Heart left ventricle (tissue), 16 donors: ENCODE measurements at regions not wholly inside any gene's neighbourhood (a gene's known extent, or its start where the extent isn't known, plus 50 kb on each side); places are given as distances from the start of the nearest gene placed in this dataset.
"Not testable (repeated sequence)": the region's sequence is repeated elsewhere in the genome, so short reads cannot be mapped to it uniquely, and the experiment has no call there.

ENCODE experiments used
- ATAC-seq, 4 donors: fragments of 200-7000 bp; cut with Tn5 transposase; one replicate each; pipeline ENCODE4 v1.9.1; 2020 to 2022; ENCODE audit warnings: moderate library complexity in 4 of 4, mild to moderate bottlenecking in 3 of 4, moderate number of reproducible peaks in 1 of 4
- DNase-seq, 5 donors: peaks; one replicate each; pipeline ENCODE4 v3.0.0-alpha.2; 2020
- H3K27ac ChIP-seq, 12 donors: fragments of 200-600 bp; sonication (generic) in 4 of 12; one replicate each; pipeline versions ENCODE4 v1.5.0 to v1.8.0; 2016 to 2022; ENCODE audit warnings: mild to moderate bottlenecking in 2 of 12
- H3K27me3 ChIP-seq, 9 donors: fragments of 200-600 bp; sonication (generic) in 2 of 9; one replicate each; pipeline versions ENCODE4 v1.5.1 to v1.8.0; 2016 to 2022; ENCODE audit warnings: mild to moderate bottlenecking in 3 of 9
- H3K36me3 ChIP-seq, 9 donors: fragments of 200-600 bp; sonication (generic) in 2 of 9; one replicate each; pipeline versions ENCODE4 v1.5.0 to v1.8.0; 2018 to 2022; ENCODE audit warnings: mild to moderate bottlenecking in 2 of 9
- H3K4me1 ChIP-seq, 12 donors: fragments of 200-600 bp; sonication (generic) in 4 of 12; one replicate each; pipeline versions ENCODE4 v1.5.0 to v1.8.0; 2016 to 2022; ENCODE audit warnings: mild to moderate bottlenecking in 3 of 12
- H3K4me3 ChIP-seq, 12 donors: fragments of 200-600 bp; sonication (generic) in 4 of 12; one replicate each; pipeline versions ENCODE4 v1.5.0 to v1.8.0; 2017 to 2022; ENCODE audit warnings: mild to moderate bottlenecking in 9 of 12, moderate library complexity in 4 of 12
- H3K9me3 ChIP-seq, 12 donors: fragments of 200-600 bp; sonication (generic) in 4 of 12; one replicate each; pipeline versions ENCODE4 v1.5.0 to v1.8.0; 2016 to 2022; ENCODE audit warnings: mild to moderate bottlenecking in 1 of 12
- CTCF ChIP-seq, 12 donors: fragments of 200-600 bp; sonication (generic) in 4 of 12; IDR thresholded peaks; one replicate each; pipeline versions ENCODE4 v1.5.0 to v1.8.0; 2018 to 2022; ENCODE audit warnings: antibody characterized with exemption in 12 of 12, mild to moderate bottlenecking in 5 of 12
- POLR2A ChIP-seq, 2 donors: fragments of 450-650 bp; IDR thresholded peaks; one replicate each; pipeline ENCODE4 v1.6.1; 2017; ENCODE audit warnings: antibody characterized with exemption in 2 of 2, mild to moderate bottlenecking in 2 of 2, moderate library complexity in 2 of 2
- WGBS, 4 donors: extraction: QIAGEN DNeasy Blood & Tissue Kit in 2 of 4; methylation state at CpG; one replicate each; pipeline versions ENCODE4 v1.1.5 to v1.1.7; 2013 to 2018; 5-methylcytosine and 5-hydroxymethylcytosine counted together
- intact Hi-C, 10 donors: fragments of 100-400 bp; cut with DNase I; formaldehyde crosslinking; loops; one replicate each; pipeline versions ENCODE4 v1.11.1 to v1.14.2; 2022
- donor health status: ischemic (EF 13 %, LVEDD 7.1; RV severe dilation, severe dysfunction).
- donor health status: healthy with polysubstance abuse.
- donor health status: DM: no; HTN: yes; CAD: no.
- donor health status: DM: no; HTN: no; CAD: no.
- donor health status: ischemic (EF 25% LVEDD 6.9; RV normal size, moderate dysfunction).
- donor health status: ischemic (EF 25% LVEDD 5.7; RV mildly dilated, moderate dysfunction).
- donor health status: healthy.
- donor health status: DM: yes; HTN: yes; CAD: no.
- donor health status: ischemic (EF 35%, LVEDD 5.7; RV mildly dilated, moderate dysfunction).
- donor health status: nonischemic (EF 11% LVEDD 7.7; RV severe dilation, severe dysfunction).
- donor health status: DM: yes; HTN: yes; CAD: no.
- donor health status: PGD.
- donor health status: ischemic (EF 29% LVEDD 5.4; RV normal size, mild dysfunction).
- donor health status: nonischemic (EF 23%, LVEDD 6.1; RV moderate dilation, normal function).

GRCh38 chr1:109838838-109839240 lies 71.8 kb upstream of the CSF1 start:
- no peak for ATAC-seq
- peaks cover 0 to 7% (median 0%) of the 10 kb centered on the region in 12 donors for H3K4me1 ChIP-seq
- peak overlapping the region in 1 of 12 donors; percentile 48 for H3K27ac ChIP-seq
- H3K27me3 ChIP-seq: no peaks in the 10 kb centered on the region
- H3K36me3 ChIP-seq: no peaks in the 10 kb centered on the region
- WGBS, 4 donors: 60 to 80% (median 67%) methylated on average over 4 of the region's 4 CpGs
- no peak for DNase-seq
- peaks cover 0 to 13% (median 1%) of the 10 kb centered on the region in 12 donors for H3K9me3 ChIP-seq
- intact Hi-C loops: loop anchor here in 1 of 10 donors (5.0 kb wide), 1 partner anchor 33 kb away; no protein-coding TSS in a partner anchor
- no peak overlapping the region for H3K4me3 ChIP-seq
- TF ChIP-seq CTCF (IDR thresholded peaks at IDR 0.05) (no peak), POLR2A (IDR thresholded peaks at IDR 0.05) (no peak)

DNA sequence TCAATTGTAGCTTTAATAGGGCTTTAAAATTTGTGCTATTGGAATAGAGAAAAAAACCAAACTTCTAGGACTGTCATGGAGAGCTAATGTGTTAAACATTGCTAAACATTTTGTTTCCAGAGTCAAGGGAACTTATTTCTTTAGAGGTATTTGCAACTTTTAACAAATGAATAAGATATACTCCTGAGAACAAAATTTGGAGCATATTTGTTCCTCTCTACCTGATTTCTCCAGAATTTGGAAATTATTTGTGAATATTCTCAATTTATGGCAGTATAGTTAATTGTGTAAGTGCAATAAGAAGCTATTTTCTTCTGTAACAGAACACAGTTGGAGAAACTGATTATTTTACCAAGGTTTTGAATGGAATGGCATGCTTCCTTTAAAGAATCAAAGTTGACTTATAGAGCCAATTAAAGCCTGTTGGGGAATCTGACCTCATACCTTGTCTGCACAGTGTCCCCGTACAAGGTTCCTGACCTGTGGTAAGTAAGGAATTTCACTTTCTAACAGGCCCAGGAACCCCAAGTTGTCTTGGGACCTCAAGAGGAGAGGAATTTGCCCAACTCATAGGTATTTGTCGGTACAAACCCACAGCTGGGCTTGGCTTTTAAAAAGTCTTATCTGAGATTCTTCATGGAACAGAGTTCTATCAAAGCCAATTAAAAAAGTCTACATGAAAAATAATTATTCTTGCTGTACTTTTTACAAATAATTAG lies 72.6 kb upstream of the CSF1 start:
- Histone ChIP-seq H3K36me3 (no peaks in the 10 kb centered on the region), H3K4me1 (peaks cover 0 to 7% (median 0%) of the 10 kb centered on the region in 12 donors), H3K27ac (peak overlapping the region in 1 of 12 donors; percentile 17), H3K27me3 (no peaks in the 10 kb centered on the region), H3K9me3 (peaks cover 0 to 13% (median 1%) of the 10 kb centered on the region in 12 donors), H3K4me3 (no peak overlapping the region)
- no peak for ATAC-seq
- intact Hi-C loops: loop anchor here in 1 of 10 donors (5.0 kb wide), 1 partner anchor 34 kb away; no protein-coding TSS in a partner anchor
- WGBS, 4 donors: 94 to 98% (median 97%) methylated on average over 2 of the region's 2 CpGs
- no peak for DNase-seq
- TF ChIP-seq CTCF (IDR thresholded peaks at IDR 0.05) (no peak), POLR2A (IDR thresholded peaks at IDR 0.05) (no peak)

- 95 to 97% (median 95%) methylated on average over 6 of the region's 6 CpGs for WGBS, 4 donors
- H3K4me3 ChIP-seq, H3K27me3 ChIP-seq, DNase-seq, H3K27ac ChIP-seq, ATAC-seq, H3K36me3 ChIP-seq, H3K4me1 ChIP-seq: not testable (repeated sequence)
- peaks cover 0 to 18% (median 1%) of the 10 kb centered on the region in 12 donors for H3K9me3 ChIP-seq
- intact Hi-C loops: loop anchor here in 1 of 10 donors (5.0 kb wide), 1 partner anchor 37 kb away; no protein-coding TSS in a partner anchor
Measured at GRCh38 chr1:109835645-109836044, 71.9 kb upstream of the EPS8L3 start.

DNA sequence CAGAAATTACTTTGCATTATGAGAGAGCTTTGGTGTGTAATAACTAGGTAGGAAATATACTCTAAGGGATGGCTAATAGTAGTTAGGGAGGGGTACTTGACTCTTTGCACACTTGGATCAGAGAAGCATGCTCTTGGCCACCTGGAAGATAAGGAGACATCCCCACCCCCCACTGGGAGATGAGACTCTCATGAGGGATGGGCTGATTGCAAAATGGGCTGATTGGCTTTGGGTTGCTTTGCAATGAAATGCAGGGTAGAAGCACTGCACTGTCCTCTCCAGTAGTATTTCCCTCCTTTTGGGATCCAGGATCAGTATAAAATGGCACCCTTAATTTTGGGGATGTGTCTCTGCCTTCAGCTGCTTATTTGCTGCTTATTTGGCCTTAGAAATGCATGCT lies 71.2 kb upstream of the EPS8L3 start:
- Histone ChIP-seq H3K4me3 (no peak overlapping the region), H3K9me3 (peaks cover 0 to 18% (median 1%) of the 10 kb centered on the region in 12 donors), H3K4me1 (peaks cover 0 to 4% (median 0%) of the 10 kb centered on the region in 12 donors), H3K27ac (no peak overlapping the region), H3K36me3 (no peaks in the 10 kb centered on the region), H3K27me3 (no peaks in the 10 kb centered on the region)
- ATAC-seq (no peak), DNase-seq (no peak)
- intact Hi-C loops: loop anchor here in 1 of 10 donors (5.0 kb wide), 1 partner anchor 37 kb away; no protein-coding TSS in a partner anchor
- TF ChIP-seq CTCF (IDR thresholded peaks at IDR 0.05): no peak
- TF ChIP-seq POLR2A (IDR thresholded peaks at IDR 0.05): no peak
